NOMO-1 (cell line): ENCODE measurements at regions not wholly inside any gene's neighbourhood (a gene's known extent, or its start where the extent isn't known, plus 50 kb on each side); places are given as distances from the start of the nearest gene placed in this dataset.
"Not testable (repeated sequence)": the region's sequence is repeated elsewhere in the genome, so short reads cannot be mapped to it uniquely, and the experiment has no call there.

Experiments
- DNase-seq, 2 experiments: peaks; one replicate each; lab custom pipeline; 2025; ENCODE audit not compliant: unreplicated experiment in 2 of 2; lab: John Stamatoyannopoulos, UW

GRCh38 chr4:26064009-26064408 lies 150.0 kb downstream of the SMIM20 start:
- DNase-seq: not testable (repeated sequence)

- DNase-seq: no peak
Measured at GRCh38 chr4:26065833-26066232, 151.8 kb downstream of the SMIM20 start.

- DNase-seq: no peak
Measured at GRCh38 chr4:26067035-26067434, 153.0 kb downstream of the SMIM20 start.

GRCh38 chr4:26069218-26069617 lies 155.2 kb downstream of the SMIM20 start:
- peak; percentile 10 to 30 for DNase-seq

GRCh38 chr4:26071688-26072087 lies 157.7 kb downstream of the SMIM20 start:
- peak in 1 of 2 experiments; percentile 55 for DNase-seq

GRCh38 chr4:26073886-26074560 lies 160.0 kb downstream of the SMIM20 start:
- no peak for DNase-seq

- peak; percentile 88 to 92 for DNase-seq
Measured at GRCh38 chr4:26074712-26075430, 160.9 kb downstream of the SMIM20 start.

GRCh38 chr4:26075583-26075982 lies 161.6 kb downstream of the SMIM20 start:
- peak; percentile 40 to 71 for DNase-seq

GRCh38 chr4:26076000-26076587 lies 162.1 kb downstream of the SMIM20 start:
- DNase-seq: peak; percentile 74 to 86

GRCh38 chr4:26076896-26077295 lies 162.9 kb downstream of the SMIM20 start:
- DNase-seq: no peak

GRCh38 chr4:26077756-26078155 lies 163.7 kb downstream of the SMIM20 start:
- DNase-seq: no peak

GRCh38 chr4:26080870-26081628 lies 167.0 kb downstream of the SMIM20 start:
- DNase-seq: no peak

- peak; percentile 9 to 67 for DNase-seq
Measured at GRCh38 chr4:26081795-26082498, 167.9 kb downstream of the SMIM20 start.

GRCh38 chr4:26082565-26082964 lies 168.5 kb downstream of the SMIM20 start:
- DNase-seq: peak in 1 of 2 experiments; percentile 18

GRCh38 chr4:26083987-26084386 lies 170.0 kb downstream of the SMIM20 start:
- DNase-seq: peak; percentile 21 to 27

GRCh38 chr4:26084414-26084813 lies 170.4 kb downstream of the SMIM20 start:
- no peak for DNase-seq

GRCh38 chr4:26085551-26085950 lies 171.5 kb downstream of the SMIM20 start:
- no peak for DNase-seq

- no peak for DNase-seq
Measured at GRCh38 chr4:26086621-26087441, 172.8 kb downstream of the SMIM20 start.

GRCh38 chr4:26088433-26088928 lies 174.5 kb downstream of the SMIM20 start:
- DNase-seq: peak; percentile 15 to 18
